ENCODE measurements at regions not wholly inside any gene's neighbourhood (a gene's known extent, or its start where the extent isn't known, plus 50 kb on each side); places are given as distances from the start of the nearest gene placed in this dataset.
"Not testable (repeated sequence)": the region's sequence is repeated elsewhere in the genome, so short reads cannot be mapped to it uniquely, and the experiment has no call there.

GRCh38 chrX:40788698-40789097 is 53.4 kb upstream of the MED14 start:
- H3K36me3 ChIP-seq (ENCODE audit: control insufficient read depth in 4 of 4, insufficient read depth in 4 of 4, low read length in 4 of 4); H3K27ac ChIP-seq (ENCODE audit: low read depth in 1 of 2, low read length in 1 of 2); H3K9ac ChIP-seq (ENCODE audit: insufficient read depth in 1 of 2, low read length in 2 of 2); H3K4me3 ChIP-seq; H3K4me1 ChIP-seq (ENCODE audit: control insufficient read depth in 5 of 5, insufficient read depth in 5 of 5, low read length in 5 of 5); ATAC-seq (ENCODE audit: insufficient read depth, low FRiP score); H3K9me3 ChIP-seq (ENCODE audit: control insufficient read depth in 4 of 4, insufficient read depth in 3 of 4, low read length in 3 of 4); DNase-seq: not testable (repeated sequence)
- peaks cover 2 to 18% (median 5%) of the 10 kb centered on the region in 3 donors for H3K27me3 ChIP-seq (ENCODE audit: control insufficient read depth in 3 of 3, insufficient read depth in 3 of 3, low read length in 2 of 3)
- 95 to 96% methylated on average over 6 of the region's 6 CpGs for WGBS, 2 donors

- Histone ChIP-seq H3K36me3 (ENCODE audit: control insufficient read depth in 4 of 4, insufficient read depth in 4 of 4, low read length in 4 of 4) (no peaks in the 10 kb centered on the region), H3K27me3 (ENCODE audit: control insufficient read depth in 3 of 3, insufficient read depth in 3 of 3, low read length in 2 of 3) (peaks cover 0 to 7% (median 0%) of the 10 kb centered on the region in 3 donors), H3K9me3 (ENCODE audit: control insufficient read depth in 4 of 4, insufficient read depth in 3 of 4, low read length in 3 of 4) (peaks cover 0 to 2% (median 0%) of the 10 kb centered on the region in 4 donors), H3K4me3 (no peak overlapping the region), H3K27ac (ENCODE audit: low read depth in 1 of 2, low read length in 1 of 2) (no peak overlapping the region), H3K9ac (ENCODE audit: insufficient read depth in 1 of 2, low read length in 2 of 2) (no peak overlapping the region), H3K4me1 (ENCODE audit: control insufficient read depth in 5 of 5, insufficient read depth in 5 of 5, low read length in 5 of 5) (peaks cover 0 to 4% (median 0%) of the 10 kb centered on the region in 5 donors)
- no peak for TF ChIP-seq CTCF (IDR thresholded peaks at IDR 0.05; ENCODE audit: control extremely low read depth, extremely low read depth)
- ATAC-seq (ENCODE audit: insufficient read depth, low FRiP score), result no peak
- WGBS, 2 donors, result 64 to 68% methylated on average over 1 of the region's 1 CpG
- no peak for DNase-seq
Observed at GRCh38 chrX:40792433-40792832, 57.1 kb upstream of the MED14 start.

GRCh38 chrX:40794829-40795130 is 59.4 kb upstream of the MED14 start:
- H3K9me3 ChIP-seq (ENCODE audit: control insufficient read depth in 4 of 4, insufficient read depth in 3 of 4, low read length in 3 of 4); ATAC-seq (ENCODE audit: insufficient read depth, low FRiP score); H3K36me3 ChIP-seq (ENCODE audit: control insufficient read depth in 4 of 4, insufficient read depth in 4 of 4, low read length in 4 of 4); H3K27me3 ChIP-seq (ENCODE audit: control insufficient read depth in 3 of 3, insufficient read depth in 3 of 3, low read length in 2 of 3); H3K4me1 ChIP-seq (ENCODE audit: control insufficient read depth in 5 of 5, insufficient read depth in 5 of 5, low read length in 5 of 5); DNase-seq; H3K27ac ChIP-seq (ENCODE audit: low read depth in 1 of 2, low read length in 1 of 2); H3K4me3 ChIP-seq; H3K9ac ChIP-seq (ENCODE audit: insufficient read depth in 1 of 2, low read length in 2 of 2): not testable (repeated sequence)
- 80 to 100% methylated on average over 1 of the region's 1 CpG for WGBS, 2 donors

GRCh38 chrX:40799745-40800144 is 64.4 kb upstream of the MED14 start:
- H3K4me1 ChIP-seq (ENCODE audit: control insufficient read depth in 5 of 5, insufficient read depth in 5 of 5, low read length in 5 of 5); H3K36me3 ChIP-seq (ENCODE audit: control insufficient read depth in 4 of 4, insufficient read depth in 4 of 4, low read length in 4 of 4); H3K9me3 ChIP-seq (ENCODE audit: control insufficient read depth in 4 of 4, insufficient read depth in 3 of 4, low read length in 3 of 4); H3K27ac ChIP-seq (ENCODE audit: low read depth in 1 of 2, low read length in 1 of 2); H3K4me3 ChIP-seq; H3K9ac ChIP-seq (ENCODE audit: insufficient read depth in 1 of 2, low read length in 2 of 2); ATAC-seq (ENCODE audit: insufficient read depth, low FRiP score); DNase-seq: not testable (repeated sequence)
- 86 to 88% methylated on average over 3 of the region's 3 CpGs for WGBS, 2 donors
- peaks cover 0 to 12% (median 2%) of the 10 kb centered on the region in 3 donors for H3K27me3 ChIP-seq (ENCODE audit: control insufficient read depth in 3 of 3, insufficient read depth in 3 of 3, low read length in 2 of 3)

GRCh38 chrX:40805404-40805803 is 70.1 kb upstream of the MED14 start:
- no peak overlapping the region for H3K27ac ChIP-seq (ENCODE audit: low read depth in 1 of 2, low read length in 1 of 2)
- DNase-seq (no peak), ATAC-seq (ENCODE audit: insufficient read depth, low FRiP score) (no peak)
- H3K4me1 ChIP-seq (ENCODE audit: control insufficient read depth in 5 of 5, insufficient read depth in 5 of 5, low read length in 5 of 5), result no peaks in the 10 kb centered on the region
- peaks cover 0 to 14% (median 2%) of the 10 kb centered on the region in 3 donors for H3K27me3 ChIP-seq (ENCODE audit: control insufficient read depth in 3 of 3, insufficient read depth in 3 of 3, low read length in 2 of 3)
- WGBS, 2 donors, result 87 to 92% methylated on average over 12 to 13 of the region's 13 CpGs
- H3K9ac ChIP-seq (ENCODE audit: insufficient read depth in 1 of 2, low read length in 2 of 2), result no peak overlapping the region
- no peaks in the 10 kb centered on the region for H3K36me3 ChIP-seq (ENCODE audit: control insufficient read depth in 4 of 4, insufficient read depth in 4 of 4, low read length in 4 of 4)
- H3K4me3 ChIP-seq, result no peak overlapping the region
- peaks cover 0 to 5% (median 0%) of the 10 kb centered on the region in 4 donors for H3K9me3 ChIP-seq (ENCODE audit: control insufficient read depth in 4 of 4, insufficient read depth in 3 of 4, low read length in 3 of 4)
- TF ChIP-seq CTCF (IDR thresholded peaks at IDR 0.05; ENCODE audit: control extremely low read depth, extremely low read depth), result no peak

Measured in lung (tissue), 11 donors.